SHP77 treated with DMSO at 0.1 percent for 48 hours (cell line): ENCODE measurements at regions not wholly inside any gene's neighbourhood (a gene's known extent, or its start where the extent isn't known, plus 50 kb on each side); places are given as distances from the start of the nearest gene placed in this dataset.
"Not testable (repeated sequence)": the region's sequence is repeated elsewhere in the genome, so short reads cannot be mapped to it uniquely, and the experiment has no call there.

Experiments
- DNase-seq: peaks from one replicate; lab custom pipeline; 2025; lab: John Stamatoyannopoulos, UW

DNA sequence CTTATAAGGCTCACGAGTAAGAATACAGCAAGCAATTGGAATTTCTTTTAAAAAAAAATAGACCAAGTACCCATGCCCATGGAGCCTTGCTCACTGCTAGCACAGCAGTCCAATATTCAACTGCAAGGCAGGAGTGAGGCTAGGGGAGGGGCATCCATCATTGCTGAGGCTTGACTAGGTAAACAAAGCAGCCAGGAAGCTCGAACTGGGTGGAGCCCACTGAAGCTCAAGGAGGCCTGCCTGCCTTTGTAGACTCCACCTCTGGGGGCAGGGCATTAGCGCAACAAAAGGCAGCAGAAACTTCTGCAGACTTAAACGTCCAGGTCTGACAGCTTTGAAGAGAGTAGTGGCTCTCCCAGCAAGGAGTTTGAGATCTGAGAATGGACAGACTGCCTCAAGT is 84.0 kb upstream of the STEAP1 start:
- DNase-seq: not testable (repeated sequence)

- no peak for DNase-seq
These were observed 75.3 kb upstream of the STEAP1 start for GRCh38 chr7:90078921-90079320.

- no peak for DNase-seq
These were observed 72.6 kb upstream of the STEAP1 start for GRCh38 chr7:90081621-90082020.

GRCh38 chr7:90092506-90092905 is 61.8 kb upstream of the STEAP1 start:
- DNase-seq: no peak

DNA sequence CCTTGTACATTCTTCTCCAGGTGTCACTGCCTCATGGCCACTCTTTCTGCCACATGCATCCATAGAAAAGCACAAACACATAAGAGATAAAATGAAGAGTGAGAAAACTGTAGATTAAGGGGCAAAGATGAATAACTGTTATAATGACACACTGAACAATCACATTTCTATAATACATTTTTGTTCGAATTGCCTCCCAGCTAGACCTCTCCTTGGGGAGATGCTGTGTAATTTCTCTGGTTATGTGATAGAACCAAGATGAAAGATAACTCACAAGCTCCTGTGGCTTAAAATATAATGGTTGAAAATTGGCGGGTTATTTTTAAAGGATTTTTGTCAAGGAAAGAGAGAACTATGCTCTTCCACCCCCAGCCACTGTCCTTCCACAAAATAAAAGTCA is 60.2 kb upstream of the STEAP1 start:
- DNase-seq: no peak
